Stimulated activated CD4-positive, alpha-beta T cell treated with anti-CD3 and anti-CD28 coated beads, Interleukin-1b, Interleukin-23, amount 100 ng/mL, for 4 hours (primary cell): ENCODE measurements at regions not wholly inside any gene's neighbourhood (a gene's known extent, or its start where the extent isn't known, plus 50 kb on each side); places are given as distances from the start of the nearest gene placed in this dataset.
"Not testable (repeated sequence)": the region's sequence is repeated elsewhere in the genome, so short reads cannot be mapped to it uniquely, and the experiment has no call there.

Source experiments
- DNase-seq, 2 donors: peaks; one replicate each; pipeline ENCODE4 v3.0.0-alpha.2; 2020; ENCODE audit warnings: low read depth in 2 of 2

DNA sequence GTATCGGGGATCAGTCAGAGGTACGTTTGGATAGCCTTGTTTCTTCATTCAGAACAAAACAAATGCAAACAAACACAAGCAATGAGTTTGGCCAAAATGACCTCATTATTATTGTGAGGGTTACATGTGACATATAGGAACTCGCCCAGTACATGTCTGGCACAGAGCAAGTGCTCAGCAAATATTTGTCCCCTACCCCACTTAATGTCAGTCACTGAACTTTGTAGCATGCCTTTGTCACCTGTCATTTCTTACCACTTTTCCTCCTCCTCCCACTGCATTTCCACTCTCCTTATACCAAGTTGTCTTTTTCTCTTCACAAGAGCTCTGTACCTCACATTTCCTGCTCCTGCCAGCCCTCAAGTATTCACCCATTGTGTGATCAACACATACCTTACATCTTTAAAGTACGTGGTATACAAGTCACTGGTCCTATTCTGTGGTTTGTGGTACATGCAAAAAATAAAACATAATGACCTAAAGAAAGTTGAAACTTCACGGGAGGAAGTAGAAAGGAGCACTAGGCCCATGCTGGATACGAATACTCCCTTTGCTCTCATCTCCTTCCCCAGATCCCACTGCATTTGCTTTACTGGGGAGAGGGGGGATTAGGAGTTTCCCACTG, 236.0 kb downstream of the INHBA start:
- DNase-seq: no peak

DNA sequence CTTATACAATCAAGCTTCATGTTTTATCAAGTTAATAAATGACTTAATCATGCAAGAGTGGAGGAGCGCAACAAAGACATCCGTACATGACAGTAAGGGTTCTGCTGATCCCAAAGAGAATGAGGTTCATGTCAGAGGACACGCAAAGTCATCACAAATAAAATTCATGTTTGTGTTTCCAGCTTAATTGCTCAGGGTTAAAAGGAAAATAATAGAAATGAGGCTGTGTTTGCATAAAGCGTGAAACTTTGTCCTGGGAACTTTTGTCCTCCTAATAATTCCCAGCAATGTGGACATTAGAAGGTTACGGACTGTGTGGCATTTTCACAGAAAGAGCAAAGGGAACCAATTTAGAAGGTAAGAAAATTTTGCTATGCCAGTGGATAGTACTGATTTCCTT, 237.3 kb downstream of the INHBA start:
- DNase-seq: no peak

DNA sequence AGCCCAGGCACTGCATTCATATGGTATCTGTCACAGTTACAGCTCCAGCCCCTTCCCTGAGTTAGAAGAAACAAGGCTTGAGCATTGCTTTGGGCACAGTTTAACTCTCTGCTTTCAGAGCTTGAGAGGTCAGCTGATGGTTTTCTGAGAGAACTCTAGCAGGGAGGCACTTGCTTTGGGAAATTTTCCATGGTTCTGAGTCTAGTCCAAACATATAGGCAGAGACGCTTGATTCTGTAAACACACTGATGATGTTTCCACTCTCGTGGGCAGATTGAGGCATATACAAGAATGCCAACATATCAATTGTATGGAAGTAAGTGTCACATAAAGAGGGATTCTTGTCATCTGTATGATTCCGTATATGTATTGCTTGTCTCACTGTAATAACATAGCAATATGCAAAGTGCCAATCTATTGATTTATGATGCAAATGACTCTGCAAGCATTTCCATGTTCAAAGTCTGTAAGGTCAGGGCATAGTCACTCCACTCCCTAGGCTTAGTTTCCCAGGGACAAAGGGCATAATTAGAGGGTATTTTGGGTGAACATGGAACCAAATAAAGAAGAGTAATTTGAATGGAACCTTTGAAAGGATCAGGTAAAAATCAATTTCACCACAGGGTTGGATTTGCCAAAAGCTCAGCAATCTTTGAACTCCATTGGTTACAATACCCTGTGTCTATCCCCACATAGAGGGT, 239.0 kb downstream of the INHBA start:
- no peak for DNase-seq

DNA sequence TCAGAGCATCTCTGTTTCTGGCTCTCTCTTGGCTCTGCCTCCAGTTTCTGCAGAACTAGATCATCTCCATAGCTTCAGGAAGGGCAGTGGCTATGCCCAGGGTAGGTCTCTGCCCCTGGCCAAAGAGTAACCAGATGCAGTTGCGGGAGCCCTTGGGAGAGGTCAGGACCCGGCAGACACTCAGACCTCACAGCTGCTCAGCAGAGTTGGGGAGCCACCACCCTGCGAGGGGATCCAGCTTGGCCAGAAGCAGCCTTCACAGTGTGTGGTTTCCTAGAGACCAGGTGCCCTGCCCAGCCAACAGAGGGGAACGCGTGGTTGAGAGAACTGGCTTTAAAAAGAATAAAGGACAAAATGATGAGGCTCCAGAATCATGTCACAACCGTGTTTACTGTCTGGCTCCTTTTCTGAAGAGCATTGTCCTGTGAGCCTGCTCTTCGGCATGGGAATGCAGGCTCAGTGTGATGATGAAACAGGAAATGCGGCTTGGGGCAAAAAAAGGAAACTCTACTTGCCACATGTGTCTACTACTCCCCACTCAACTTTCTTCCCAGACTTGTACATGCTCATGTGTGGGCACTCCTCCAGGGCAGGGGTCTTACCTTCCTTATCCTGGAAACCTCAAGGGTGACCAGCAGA, 243.1 kb downstream of the INHBA start:
- no peak for DNase-seq

DNA sequence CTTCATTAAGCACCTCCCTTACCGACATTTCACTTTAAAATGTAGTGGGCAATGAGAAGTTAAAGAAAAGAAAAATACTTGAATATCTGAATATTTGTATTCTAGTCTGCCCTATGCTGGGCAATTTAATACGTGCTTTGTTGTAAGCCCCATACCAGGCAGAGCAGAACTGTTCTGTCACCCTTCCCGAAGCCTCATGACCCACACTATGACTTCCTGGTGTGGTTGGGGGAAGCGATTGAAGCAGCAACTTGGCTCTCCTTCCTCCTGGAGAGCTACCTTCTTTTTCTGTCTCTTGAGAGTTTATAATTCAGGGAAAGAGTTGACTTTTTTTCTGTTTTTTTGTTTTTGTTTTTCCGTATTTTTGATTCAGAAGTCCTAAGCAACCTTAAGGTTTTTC, 243.7 kb downstream of the INHBA start:
- DNase-seq: no peak

DNA sequence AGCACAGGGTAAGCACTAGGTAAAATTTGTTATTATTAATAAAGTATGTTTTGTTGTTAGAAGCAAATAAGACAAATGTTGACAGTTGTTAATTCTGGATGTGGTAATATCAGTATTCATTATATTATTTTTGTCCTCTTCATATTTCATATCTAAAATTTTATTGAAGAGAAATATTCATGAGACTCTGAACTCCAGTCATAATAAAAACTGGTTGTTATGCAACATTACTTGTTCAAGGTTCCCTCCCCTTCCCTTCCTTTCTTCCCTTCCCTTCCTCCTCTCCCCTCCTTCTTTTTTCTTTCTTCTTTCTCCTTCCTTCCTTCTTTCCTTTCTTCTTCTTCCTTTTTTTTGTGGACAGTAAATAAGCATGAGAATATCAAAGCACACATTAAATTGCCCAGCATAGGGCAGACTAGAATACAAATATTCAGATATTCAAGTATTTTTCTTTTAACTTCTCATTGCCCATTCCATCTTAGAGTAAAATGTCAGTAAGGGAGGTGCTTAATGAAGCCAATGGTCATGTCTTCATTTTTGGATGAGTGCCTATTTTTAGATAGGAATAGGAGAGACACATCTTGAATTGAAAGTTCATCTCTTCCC, 245.0 kb downstream of the INHBA start:
- DNase-seq: no peak

DNA sequence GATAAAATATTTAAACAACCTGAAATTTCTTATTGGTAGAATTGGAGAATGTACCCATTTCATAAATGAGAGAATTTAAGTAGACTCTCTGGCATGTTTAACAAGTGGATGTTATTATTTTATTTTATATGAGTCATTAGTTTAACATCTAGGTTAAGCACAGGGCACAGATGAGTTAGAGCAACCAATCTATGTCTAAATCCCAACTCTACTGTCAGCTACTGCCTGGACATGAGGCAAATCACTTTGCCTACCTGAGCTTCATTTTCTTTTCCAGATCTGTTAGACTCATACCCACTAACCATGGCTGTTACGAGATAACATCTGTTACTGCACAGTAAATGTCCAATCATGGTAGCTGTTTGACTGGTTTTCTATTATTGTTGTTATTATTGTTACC, 251.1 kb downstream of the INHBA start:
- no peak for DNase-seq

DNA sequence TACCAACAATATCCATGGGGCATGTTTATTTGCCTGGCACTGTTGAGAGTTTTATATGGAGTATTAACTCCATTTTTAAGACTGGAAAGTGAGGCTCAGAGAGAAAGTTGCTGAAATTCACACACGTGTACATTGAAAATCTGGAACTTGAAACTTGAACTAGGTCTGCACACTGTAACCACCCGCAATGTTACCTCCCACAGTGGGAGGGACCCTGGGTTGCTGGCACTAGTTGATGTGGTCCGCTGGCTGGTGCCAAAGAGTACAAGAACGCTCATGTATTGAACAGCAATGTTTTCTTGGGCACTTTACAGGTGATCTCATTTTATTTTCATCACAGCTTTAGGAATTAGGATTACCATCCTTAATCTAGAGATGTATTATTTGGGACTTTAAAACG, 253.2 kb downstream of the INHBA start:
- no peak for DNase-seq

DNA sequence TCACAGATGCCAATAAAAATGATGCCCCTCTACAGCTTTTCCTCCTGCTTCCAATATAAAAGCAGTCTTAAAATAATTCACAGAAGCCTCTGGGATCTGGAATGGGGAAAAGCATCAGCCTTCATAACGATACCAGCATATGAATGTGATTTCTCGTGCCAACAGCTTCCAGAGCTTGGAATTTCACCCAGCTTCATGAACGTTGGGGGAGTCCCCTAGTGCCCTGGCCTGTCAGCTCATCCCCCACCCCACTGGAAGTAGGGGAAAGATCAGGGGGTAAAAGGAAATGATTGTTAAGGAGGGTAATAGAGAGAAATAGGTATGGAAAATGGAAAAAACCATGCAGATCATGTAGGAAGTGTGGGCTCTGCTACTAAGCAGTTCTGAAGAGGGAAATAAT, 253.6 kb downstream of the INHBA start:
- DNase-seq: no peak

DNA sequence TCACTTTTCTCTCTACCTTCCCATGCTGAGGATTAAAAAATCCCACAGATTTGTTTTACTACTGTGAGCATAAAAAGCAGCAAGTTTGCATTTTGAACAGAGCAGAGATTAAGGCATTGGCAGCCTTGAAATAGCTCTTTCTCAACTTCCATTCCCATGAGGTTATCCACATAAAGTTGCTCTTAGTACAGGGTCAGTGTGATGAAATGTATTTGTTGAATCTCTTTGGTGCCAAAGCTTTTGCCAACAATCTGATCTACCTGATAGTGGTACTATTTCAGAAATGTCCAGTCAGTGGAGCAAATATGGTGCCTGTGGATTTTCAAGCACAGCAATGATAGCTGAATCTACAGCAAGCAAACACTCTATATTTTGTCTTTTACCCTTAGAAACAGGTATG, 254.8 kb downstream of the INHBA start:
- DNase-seq: no peak

DNA sequence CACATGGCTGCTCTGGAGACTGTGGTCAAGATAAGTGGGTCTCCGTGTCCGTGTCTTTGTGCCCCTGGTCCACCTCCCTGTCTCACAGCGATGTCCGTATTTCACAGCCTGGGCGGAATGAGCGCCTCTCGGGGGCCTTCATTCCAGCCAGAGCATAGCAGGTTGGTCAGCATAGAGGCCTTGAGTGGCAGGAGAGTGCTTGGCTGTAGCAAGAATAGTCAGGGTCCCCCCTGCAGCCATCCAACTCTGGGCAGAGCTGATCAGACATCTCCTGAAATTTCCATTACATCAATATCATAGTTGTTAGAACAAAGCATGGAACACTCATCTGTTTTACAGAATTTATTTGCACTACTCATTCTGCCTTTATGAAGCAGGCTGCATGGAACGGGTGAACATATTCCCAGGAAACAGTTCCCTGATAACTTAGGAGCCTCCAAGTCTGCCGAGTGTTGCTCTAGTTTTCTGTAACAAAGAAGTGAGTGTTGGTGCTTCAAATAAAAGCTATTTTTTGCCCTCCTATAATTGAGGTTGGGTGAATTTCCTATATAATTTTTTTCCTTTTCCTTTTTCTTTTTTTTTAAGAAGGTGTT, 255.3 kb downstream of the INHBA start:
- DNase-seq: no peak

DNA sequence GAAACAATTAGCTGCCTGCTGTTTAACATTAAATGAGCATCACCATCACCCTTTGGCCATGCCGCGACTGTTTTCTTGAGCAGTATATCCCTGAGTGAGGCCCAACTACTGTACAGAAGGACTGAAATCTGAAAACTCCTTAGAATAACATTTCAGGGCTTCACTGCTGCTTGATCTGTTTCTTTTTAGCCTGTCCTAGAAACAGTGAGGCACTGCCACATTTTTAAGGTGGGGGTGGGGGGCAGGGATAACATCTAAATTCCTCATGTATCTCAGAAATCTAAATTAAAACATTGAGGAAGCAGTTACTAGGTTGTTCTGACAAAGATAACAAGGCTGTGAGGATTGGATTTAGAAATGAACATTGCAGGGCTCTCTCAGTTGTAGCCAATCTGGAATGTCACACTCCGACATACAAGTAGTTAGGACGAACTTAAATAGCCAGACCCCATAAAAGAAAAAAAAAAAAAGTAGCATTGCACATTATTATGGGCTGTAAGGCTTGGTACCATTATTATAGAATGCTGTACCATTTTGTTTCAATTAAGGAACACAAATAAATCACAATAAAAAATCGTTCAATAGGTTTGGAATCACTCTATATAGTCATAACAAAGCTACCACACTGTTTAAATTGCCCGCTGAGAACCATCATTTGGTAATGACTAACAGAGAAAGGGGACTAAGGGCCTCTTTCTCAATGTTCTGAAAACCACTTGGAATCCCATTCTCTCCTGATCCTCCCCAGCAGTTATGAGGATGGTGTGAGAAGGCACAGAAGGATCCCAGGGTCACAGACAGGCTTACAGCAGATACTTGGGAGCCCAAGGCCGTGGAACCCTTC, 256.1 kb downstream of the INHBA start:
- no peak for DNase-seq

DNA sequence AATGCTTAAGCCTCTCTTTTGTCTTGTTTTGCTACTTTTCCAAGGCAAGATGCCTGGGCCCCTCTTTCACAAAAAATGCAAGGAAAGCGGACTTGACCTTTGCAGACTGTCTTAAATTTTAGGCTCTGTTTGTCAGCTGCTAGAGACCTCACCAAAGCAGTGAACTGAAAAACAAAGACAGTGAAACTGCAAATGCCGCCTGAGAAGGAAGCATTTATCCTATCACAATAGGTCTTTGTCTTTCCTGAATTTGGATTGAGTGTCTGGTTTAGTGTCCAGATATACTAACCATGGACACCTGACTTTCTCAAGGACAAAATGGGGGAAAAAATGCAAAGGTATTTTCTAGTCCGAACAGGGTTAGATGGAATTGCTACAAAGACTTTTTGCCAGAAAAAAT, 256.9 kb downstream of the INHBA start:
- DNase-seq: no peak

DNA sequence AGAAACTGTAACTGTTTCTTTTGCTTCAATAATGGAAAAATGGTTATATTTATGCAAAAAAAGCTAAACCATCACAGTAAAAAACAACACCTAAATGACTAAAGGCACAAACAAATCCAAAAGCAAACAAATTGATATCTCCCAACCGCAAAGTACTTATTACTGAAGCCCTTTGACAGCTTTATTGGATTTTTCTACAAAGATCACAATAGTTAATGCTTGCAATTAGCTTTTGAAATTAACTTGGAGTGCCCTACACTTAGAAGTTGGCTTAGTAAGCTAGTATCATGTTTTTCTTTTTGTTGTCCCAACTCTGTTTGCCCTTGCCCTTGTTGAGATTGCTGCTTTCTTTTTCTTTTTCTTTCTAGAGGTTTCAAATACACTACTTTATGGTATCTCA, 257.5 kb downstream of the INHBA start:
- no peak for DNase-seq

DNA sequence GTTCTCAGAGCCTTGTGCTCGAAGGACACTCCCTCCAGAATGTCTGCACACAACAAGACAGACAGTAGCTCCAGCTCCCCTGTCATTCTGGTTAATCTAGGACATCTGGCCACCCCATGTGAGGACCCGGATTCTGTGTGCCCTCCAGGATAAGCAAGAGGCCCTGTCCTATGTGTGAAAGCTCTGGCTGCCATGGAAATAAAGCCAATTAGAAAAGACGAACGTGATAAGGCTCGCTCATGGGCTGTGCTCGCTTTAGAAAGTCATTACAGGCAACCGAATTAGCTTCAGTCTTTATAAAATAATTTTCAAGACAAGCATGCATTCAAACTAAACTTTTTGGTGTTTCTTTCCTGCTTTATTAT, 263.4 kb downstream of the INHBA start:
- DNase-seq: no peak

DNA sequence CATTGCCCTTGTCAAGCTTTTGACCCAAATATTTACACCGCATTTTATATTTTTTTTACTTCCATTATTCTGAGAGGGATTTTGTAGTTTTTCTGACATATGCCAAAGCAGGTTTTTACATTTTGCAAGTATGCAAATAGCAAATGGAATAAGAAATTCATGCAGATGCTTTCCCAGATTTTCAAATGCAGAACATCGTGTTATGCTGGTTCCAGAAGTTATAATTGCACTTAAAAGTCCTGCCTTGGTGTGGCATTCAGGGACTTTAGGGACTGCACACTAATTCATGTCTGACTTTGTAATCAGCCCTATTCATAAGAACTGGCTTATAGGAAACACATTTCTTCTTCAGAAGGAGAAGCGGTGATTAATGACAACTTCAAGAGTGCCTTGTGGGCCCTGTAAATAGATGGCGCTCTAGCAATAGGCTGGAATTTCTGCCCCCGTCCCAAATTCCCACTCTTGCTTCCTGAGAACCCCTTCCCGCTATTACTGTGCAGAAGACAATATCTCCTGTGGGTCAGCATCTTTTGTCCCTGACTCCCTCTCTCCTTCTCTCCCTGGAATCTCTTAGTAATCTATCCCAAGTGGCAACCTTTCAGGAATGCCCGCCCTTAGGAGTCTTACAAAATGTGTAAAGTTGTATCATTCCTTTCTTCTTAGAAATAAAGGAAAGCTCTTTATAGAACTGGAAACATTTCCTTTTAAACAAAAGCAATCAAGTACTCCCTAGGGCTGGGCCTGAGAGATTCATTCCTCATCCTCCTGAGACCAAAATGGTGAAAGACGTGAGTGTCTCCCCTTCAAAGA, 264.0 kb downstream of the INHBA start:
- DNase-seq: no peak

DNA sequence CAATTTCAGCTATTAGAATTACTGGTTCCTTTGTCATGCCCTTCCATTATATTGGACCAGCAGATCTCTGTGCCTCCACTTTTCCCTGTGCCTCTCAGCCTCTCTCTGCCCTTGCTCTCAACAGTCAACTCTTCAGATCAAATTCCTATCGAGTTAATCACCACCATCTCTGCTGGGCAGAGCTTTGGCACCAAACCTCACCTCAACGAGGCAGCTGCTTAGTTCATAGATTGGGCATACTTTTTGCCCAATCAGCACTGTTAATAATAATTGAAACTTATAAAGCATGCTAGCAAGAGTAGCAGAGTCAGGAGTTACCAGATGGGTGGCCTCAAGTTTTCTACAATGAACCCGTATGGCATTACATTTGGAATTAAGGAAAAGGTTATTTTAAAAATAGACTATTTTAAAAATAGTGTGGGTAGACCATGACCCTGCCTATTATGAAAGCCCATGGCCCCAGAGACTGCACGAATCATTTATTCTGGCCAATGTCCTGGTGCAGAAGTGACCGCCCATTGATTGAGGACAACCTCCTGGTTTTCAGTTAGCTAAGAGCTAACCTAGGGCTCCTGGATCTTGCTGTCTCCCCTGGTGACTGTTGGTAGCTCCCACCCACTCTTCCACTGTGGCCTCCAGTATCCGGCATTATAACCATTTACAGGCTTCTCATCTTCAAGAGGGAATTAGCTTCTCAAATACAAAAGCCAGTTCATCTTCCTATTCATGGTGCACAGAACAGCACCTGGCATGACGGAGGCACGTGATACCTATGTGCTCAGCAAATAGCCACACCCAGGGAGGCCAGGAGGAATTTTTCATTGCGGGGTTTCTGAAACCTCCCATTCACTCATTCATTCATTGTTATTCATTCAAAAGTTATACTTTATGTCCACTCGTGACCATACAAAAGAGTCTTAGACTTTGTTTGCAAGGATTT, 265.4 kb downstream of the INHBA start:
- DNase-seq: no peak

DNA sequence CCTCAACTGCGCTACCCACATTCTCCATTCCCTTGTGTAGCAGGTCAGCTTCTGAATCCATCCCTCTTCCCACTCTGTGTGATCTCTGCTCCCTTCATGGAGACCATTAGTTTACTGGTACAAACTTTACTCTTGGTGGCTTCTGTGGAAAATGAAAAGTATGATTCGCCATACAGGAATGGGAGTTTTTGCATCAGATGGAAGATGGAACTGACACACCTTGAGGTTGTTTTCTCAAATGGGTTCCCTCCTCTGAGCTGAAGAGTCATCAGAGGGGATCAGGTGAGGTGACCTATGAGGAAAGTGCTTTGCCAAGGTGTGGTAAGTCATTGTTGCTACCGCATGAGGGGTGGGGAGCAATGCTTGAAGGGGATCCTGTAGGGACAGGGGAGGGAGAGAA, 266.8 kb downstream of the INHBA start:
- DNase-seq: no peak

DNA sequence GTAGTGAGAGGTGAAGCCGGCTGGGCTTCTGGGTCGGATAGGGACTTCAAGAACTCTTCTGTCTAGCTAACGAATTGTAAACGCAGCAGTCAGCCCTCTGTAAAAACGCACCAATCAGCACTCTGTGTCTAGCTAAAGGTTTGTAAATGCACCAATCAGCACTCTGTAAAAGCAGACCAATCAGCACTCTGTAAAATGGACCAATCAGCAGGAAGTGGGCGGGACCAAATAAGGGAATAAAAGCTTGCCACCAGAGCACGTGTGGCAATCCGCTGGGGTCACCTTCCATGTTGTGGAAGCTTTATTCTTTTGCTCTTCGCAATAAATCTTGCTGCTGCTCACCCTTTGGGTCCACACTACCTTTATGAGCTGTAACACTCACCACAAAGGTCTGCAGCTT, 267.9 kb downstream of the INHBA start:
- DNase-seq: not testable (repeated sequence)

DNA sequence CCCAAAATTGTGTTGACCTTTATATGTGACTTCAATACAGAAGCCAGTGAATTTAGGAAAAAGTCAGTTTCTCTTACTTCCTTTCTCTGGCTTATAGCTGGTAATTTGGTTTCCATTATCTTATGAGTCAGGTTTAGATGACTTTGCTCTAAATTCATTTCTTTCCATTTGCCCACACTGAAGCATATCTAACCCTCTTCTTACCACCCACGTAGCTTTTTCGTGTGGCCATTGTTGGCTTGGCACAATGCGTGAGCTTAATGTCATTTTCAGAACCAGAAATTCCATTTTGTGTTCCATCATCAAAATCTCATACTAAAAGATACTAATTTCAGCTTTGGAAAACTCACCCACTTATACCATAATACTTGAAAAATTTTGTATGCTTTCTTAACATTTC, 271.2 kb downstream of the INHBA start:
- no peak for DNase-seq
